SK-N-SH treated with all-trans-retinoic acid at 6 μM for 48 hours (cell line): ENCODE measurements at regions not wholly inside any gene's neighbourhood (a gene's known extent, or its start where the extent isn't known, plus 50 kb on each side); places are given as distances from the start of the nearest gene placed in this dataset.

Experiments
- ARNTL ChIP-seq: fragments of 450-650 bp; formaldehyde crosslinking; IDR thresholded peaks from 2 replicates; pipeline ENCODE4 v1.5.0; 2020; ENCODE audit warnings: low read depth, mild to moderate bottlenecking, moderate library complexity, borderline replicate concordance
- PATZ1 ChIP-seq: fragments of 250-450 bp; sonication (Bioruptor Pico); IDR thresholded peaks from 2 replicates; pipeline ENCODE4 v1.8.0; 2020; ENCODE audit warnings: mild to moderate bottlenecking, moderate library complexity, borderline replicate concordance
- TSHZ2 ChIP-seq: fragments of 250-450 bp; sonication (Bioruptor Pico); IDR thresholded peaks from 2 replicates; pipeline ENCODE4 v1.5.0; 2020; ENCODE audit warnings: mild to moderate bottlenecking, moderate library complexity
- ZFP3 ChIP-seq: fragments of 250-450 bp; sonication (Bioruptor Pico); IDR thresholded peaks from 2 replicates; pipeline ENCODE4 v1.5.0; 2020; ENCODE audit warnings: mild to moderate bottlenecking, moderate library complexity
- ZNF8 ChIP-seq: fragments of 450-650 bp; formaldehyde crosslinking; IDR thresholded peaks from 2 replicates; pipeline ENCODE4 v1.5.0; 2020; ENCODE audit warnings: mild to moderate bottlenecking, moderate library complexity

DNA sequence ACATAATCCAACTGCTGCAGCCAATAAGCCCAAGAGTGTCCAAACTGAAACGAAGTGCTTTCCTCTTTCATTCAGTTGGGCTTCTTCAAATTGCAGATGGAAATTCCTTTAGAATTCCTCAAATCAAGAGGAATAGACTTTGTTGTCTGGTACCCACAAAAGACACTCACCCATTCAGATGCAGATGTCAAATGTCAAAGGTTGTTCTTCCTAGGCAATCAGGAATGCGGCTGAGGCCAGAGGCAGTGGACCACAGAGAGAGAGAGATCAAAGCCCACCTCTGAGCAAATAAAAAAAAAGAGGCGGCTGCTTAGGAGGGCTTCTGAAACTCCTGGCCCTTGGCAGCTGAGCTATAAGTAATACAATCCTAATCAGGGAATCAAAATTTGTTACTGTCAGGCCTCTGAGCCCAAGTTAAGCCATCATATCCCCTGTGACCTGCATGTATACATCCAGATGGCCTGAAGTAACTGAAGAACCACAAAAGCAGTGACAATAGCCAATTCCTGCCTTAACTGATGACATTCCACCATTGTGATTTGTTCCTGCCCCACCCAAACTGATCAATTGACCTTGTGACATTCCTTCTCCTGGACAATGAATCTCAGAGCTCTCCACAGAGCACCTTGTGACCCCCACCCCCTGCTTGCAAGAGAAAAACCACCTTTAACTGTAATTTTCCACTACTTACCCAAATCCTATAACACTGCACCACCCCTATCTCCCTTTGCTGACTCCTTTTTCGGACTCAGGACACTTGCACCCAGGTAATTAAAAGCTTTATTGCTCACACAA, 303.0 kb upstream of the GJE1 start:
- no peak for TF ChIP-seq ARNTL (CRISPR knock-in tag)
- no peak for TF ChIP-seq PATZ1 (CRISPR knock-in tag)
- TF ChIP-seq TSHZ2 (CRISPR knock-in tag) = no peak
- TF ChIP-seq ZFP3 (CRISPR knock-in tag) = no peak
- no peak for TF ChIP-seq ZNF8 (CRISPR knock-in tag)
